Parathyroid adenoma (tissue), 2 donors: ENCODE measurements at regions not wholly inside any gene's neighbourhood (a gene's known extent, or its start where the extent isn't known, plus 50 kb on each side); places are given as distances from the start of the nearest gene placed in this dataset.

Experiments
- H2AFZ ChIP-seq: fragments of 300-600 bp; sonication (generic); one replicate; pipeline ENCODE4 v1.7.0; 2017; ENCODE audit warnings: antibody characterized with exemption, mild to moderate bottlenecking
- H3K27ac ChIP-seq: fragments of 300-600 bp; sonication (generic); one replicate; pipeline ENCODE4 v1.7.0; 2017
- H3K27me3 ChIP-seq: fragments of 300-600 bp; sonication (generic); one replicate; pipeline ENCODE4 v1.7.0; 2017; ENCODE audit warnings: low read length; ENCODE audit not compliant: control insufficient read depth, insufficient read depth
- H3K36me3 ChIP-seq: fragments of 300-600 bp; sonication (generic); one replicate; pipeline ENCODE4 v1.7.0; 2017; ENCODE audit warnings: low read length; ENCODE audit not compliant: control insufficient read depth, insufficient read depth
- H3K4me1 ChIP-seq: fragments of 300-600 bp; sonication (generic); one replicate; pipeline ENCODE4 v1.7.0; 2017; ENCODE audit warnings: control low read depth
- H3K4me2 ChIP-seq: fragments of 300-600 bp; sonication (generic); one replicate; pipeline ENCODE4 v1.7.0; 2017; ENCODE audit warnings: low read length
- H3K4me3 ChIP-seq: fragments of 300-600 bp; sonication (generic); one replicate; pipeline ENCODE4 v1.7.0; 2017; ENCODE audit warnings: low read depth, low read length
- H3K79me2 ChIP-seq: fragments of 300-600 bp; sonication (generic); one replicate; pipeline ENCODE4 v1.7.0; 2017; ENCODE audit warnings: control low read depth
- H3K9ac ChIP-seq: fragments of 300-600 bp; sonication (generic); one replicate; pipeline ENCODE4 v1.7.0; 2017; ENCODE audit warnings: mild to moderate bottlenecking
- H3K9me3 ChIP-seq: fragments of 300-600 bp; sonication (generic); one replicate; pipeline ENCODE4 v1.7.0; 2017; ENCODE audit warnings: low read length; ENCODE audit not compliant: control insufficient read depth
- TF ChIP-seq, protein P1 (sequence below): fragments of 300-600 bp; sonication (generic); IDR thresholded peaks from one replicate; pipeline ENCODE4 v1.7.0; 2017; ENCODE audit warnings: antibody characterized with exemption, mild to moderate bottlenecking
- donor health status: primary hyperparathyroidism.

DNA sequence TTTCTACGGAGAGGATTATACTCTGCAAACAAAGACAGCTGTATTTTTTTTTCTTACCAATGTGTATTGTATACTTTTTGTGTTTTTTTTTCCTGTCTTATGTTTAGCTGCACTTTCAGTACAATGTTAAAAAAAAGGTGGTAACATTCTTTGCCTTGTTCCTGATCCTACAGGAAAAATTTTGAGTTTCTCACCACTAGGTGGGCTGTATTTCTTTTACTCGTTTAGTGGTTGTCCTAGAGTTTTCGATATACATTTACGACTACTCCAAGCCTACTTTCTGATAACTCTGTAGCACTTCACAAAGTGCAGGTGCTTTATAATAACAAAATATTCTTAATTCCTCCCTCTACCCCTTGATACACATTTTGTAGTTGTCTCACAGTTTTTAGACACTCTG is 652.2 kb downstream of the UQCRFS1 start:
- no peaks in the 10 kb centered on the region for H3K27me3 ChIP-seq
- H3K9ac ChIP-seq = no peak overlapping the region
- H3K4me3 ChIP-seq = no peak overlapping the region
- H3K27ac ChIP-seq = no peak overlapping the region
- TF ChIP-seq, protein P1, sequence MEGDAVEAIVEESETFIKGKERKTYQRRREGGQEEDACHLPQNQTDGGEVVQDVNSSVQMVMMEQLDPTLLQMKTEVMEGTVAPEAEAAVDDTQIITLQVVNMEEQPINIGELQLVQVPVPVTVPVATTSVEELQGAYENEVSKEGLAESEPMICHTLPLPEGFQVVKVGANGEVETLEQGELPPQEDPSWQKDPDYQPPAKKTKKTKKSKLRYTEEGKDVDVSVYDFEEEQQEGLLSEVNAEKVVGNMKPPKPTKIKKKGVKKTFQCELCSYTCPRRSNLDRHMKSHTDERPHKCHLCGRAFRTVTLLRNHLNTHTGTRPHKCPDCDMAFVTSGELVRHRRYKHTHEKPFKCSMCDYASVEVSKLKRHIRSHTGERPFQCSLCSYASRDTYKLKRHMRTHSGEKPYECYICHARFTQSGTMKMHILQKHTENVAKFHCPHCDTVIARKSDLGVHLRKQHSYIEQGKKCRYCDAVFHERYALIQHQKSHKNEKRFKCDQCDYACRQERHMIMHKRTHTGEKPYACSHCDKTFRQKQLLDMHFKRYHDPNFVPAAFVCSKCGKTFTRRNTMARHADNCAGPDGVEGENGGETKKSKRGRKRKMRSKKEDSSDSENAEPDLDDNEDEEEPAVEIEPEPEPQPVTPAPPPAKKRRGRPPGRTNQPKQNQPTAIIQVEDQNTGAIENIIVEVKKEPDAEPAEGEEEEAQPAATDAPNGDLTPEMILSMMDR = no peak
- H3K36me3 ChIP-seq = no peaks in the 10 kb centered on the region
- H2AFZ ChIP-seq = no peak overlapping the region
- no peaks in the 10 kb centered on the region for H3K9me3 ChIP-seq
- no peaks in the 10 kb centered on the region for H3K4me1 ChIP-seq
- no peak overlapping the region for H3K4me2 ChIP-seq
- H3K79me2 ChIP-seq = no peaks in the 10 kb centered on the region

DNA sequence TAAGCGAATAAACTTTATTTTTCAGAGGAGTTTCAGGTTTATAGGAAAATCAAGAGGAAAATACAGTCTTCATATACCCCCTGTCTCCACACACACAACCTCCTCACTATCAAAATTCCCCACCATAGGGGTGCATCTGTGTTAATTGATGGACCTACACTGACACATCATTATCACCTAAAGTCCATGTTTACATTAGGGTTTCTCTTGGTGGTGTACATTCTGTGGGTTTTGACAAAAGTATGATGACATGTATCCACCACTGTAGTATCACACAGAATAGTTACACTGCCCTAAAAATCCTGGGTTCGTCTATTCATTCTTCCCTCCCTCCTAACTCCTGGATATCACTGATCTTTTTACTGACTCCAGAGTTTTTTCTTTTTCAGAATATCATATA is 654.2 kb downstream of the UQCRFS1 start:
- Histone ChIP-seq H3K27me3 (no peaks in the 10 kb centered on the region), H3K4me3 (no peak overlapping the region), H3K79me2 (no peaks in the 10 kb centered on the region), H3K36me3 (no peaks in the 10 kb centered on the region), H2AFZ (no peak overlapping the region), H3K9me3 (no peaks in the 10 kb centered on the region), H3K27ac (no peak overlapping the region), H3K9ac (no peak overlapping the region), H3K4me1 (no peaks in the 10 kb centered on the region), H3K4me2 (no peak overlapping the region)
- TF ChIP-seq, protein P1 = no peak

DNA sequence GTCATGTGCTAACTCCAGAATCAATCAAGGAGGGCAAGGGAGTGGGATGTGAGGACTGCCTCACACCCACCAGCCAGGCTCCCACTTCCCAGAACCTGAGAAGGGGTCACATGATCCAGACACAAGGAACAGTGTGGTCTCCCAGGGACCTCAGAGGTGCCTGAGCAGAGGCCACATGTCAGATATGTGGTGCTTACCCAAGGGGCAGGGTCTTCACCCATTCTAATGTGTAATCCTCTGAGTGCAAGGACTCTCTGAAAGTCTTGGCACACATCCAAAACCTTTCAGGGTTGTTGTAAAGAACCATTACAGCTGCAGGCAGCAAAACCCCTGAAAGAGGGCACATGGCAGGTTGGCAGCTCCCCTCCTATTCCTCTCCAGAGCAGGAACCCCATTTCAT is 656.6 kb downstream of the UQCRFS1 start:
- no peaks in the 10 kb centered on the region for H3K9me3 ChIP-seq
- TF ChIP-seq, protein P1 = no peak
- H2AFZ ChIP-seq = no peak overlapping the region
- H3K27ac ChIP-seq = no peak overlapping the region
- no peaks in the 10 kb centered on the region for H3K4me1 ChIP-seq
- H3K9ac ChIP-seq = no peak overlapping the region
- H3K36me3 ChIP-seq = no peaks in the 10 kb centered on the region
- H3K79me2 ChIP-seq = no peaks in the 10 kb centered on the region
- H3K4me3 ChIP-seq = no peak overlapping the region
- no peaks in the 10 kb centered on the region for H3K27me3 ChIP-seq
- no peak overlapping the region for H3K4me2 ChIP-seq

DNA sequence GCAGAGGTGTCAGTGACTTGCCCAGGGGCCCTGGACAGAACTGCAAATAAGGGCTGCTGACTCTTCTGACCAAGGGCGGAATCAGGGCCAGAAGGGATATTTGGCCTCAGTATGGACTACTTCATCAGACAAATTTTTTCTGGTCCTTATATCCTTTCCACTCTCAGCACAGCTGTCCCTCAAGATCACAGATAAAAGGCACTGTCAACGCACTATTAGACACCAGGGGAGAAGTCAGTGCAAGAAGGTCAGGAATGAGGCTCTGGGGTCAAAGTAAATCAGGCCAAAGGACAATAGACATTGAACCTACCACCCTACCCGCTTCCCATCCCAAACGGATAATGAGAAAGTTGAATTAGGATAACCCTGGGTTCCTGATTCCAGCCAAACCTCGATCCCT is 657.6 kb downstream of the UQCRFS1 start:
- no peak overlapping the region for H3K9ac ChIP-seq
- no peaks in the 10 kb centered on the region for H3K4me1 ChIP-seq
- no peaks in the 10 kb centered on the region for H3K27me3 ChIP-seq
- H3K4me2 ChIP-seq = no peak overlapping the region
- H3K36me3 ChIP-seq = no peaks in the 10 kb centered on the region
- TF ChIP-seq, protein P1 = no peak
- H3K4me3 ChIP-seq = no peak overlapping the region
- no peak overlapping the region for H2AFZ ChIP-seq
- no peak overlapping the region for H3K27ac ChIP-seq
- H3K79me2 ChIP-seq = no peaks in the 10 kb centered on the region
- H3K9me3 ChIP-seq = no peaks in the 10 kb centered on the region

DNA sequence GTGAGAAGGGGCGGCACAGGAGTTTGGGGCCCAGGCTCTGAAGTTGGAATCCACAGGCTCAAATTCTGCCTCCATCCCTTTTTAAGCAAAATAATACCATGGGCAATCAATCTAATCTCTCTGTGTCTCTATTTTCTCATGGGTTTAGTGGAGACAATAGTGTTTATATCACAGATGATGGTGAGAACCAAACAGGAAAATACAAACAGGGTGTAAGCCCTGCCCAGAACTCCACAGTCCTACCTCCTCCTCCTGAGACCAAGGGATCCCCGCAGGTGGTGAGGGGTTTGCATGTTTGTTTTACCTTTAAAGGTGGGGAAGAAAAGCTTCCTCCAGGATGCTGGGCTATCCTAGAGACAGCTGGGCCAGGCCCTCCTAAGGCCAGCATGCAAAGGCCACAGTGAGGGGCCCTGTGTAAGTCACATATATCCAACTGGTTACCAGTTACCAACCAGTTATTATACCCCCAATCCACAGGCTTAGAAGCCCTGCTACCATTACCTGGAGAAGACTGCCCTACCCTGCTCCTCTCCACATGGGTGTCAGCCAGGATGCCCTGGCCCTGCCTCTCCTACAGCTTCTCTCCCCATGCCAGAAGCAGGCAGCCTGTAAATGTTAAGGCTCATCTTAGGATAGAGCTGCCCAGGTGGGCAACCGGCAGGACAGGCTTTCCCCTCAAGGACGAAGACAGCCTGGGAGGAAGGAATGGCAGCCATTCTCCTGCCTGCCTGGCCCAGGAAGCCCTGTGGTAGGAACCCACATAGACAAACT is 658.4 kb downstream of the UQCRFS1 start:
- no peak overlapping the region for H3K4me3 ChIP-seq
- no peaks in the 10 kb centered on the region for H3K4me1 ChIP-seq
- H2AFZ ChIP-seq = no peak overlapping the region
- H3K27me3 ChIP-seq = no peaks in the 10 kb centered on the region
- no peak overlapping the region for H3K27ac ChIP-seq
- H3K9me3 ChIP-seq = no peaks in the 10 kb centered on the region
- H3K36me3 ChIP-seq = no peaks in the 10 kb centered on the region
- no peaks in the 10 kb centered on the region for H3K79me2 ChIP-seq
- TF ChIP-seq, protein P1 = no peak
- H3K4me2 ChIP-seq = no peak overlapping the region
- H3K9ac ChIP-seq = no peak overlapping the region
